ENCODE measurements at regions not wholly inside any gene's neighbourhood (a gene's known extent, or its start where the extent isn't known, plus 50 kb on each side); places are given as distances from the start of the nearest gene placed in this dataset.

DNA sequence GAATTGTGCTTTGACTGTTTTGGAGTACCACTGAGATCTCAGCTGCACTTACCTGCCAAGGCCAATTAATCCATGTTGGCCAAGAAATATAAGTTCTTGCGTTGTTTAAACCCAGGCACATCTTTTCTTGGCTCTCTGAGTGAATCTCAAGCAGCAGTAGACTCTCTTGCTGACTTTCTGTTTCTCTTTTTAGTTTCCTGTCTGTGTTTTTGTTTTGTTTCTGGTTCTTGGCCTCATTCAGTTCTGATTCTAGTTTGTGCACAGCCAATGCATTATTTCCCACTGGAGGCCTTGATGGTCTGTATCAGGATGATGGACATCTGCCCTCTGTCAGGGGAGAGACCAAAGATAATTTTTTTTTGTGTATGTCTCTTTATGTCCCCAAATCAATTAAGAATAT, 379.4 kb downstream of the CDH2 start:
- TF ChIP-seq EP300 (IDR thresholded peaks at IDR 0.05) (no peak), POLR2A (IDR thresholded peaks at IDR 0.05) (no peak)
